ENCODE measurements at regions not wholly inside any gene's neighbourhood (a gene's known extent, or its start where the extent isn't known, plus 50 kb on each side); places are given as distances from the start of the nearest gene placed in this dataset.

GRCh38 chr9:19650312-19650711, 138.5 kb downstream of the SLC24A2 start:
- DNase-seq = no peak
- H3K36me3 ChIP-seq (ENCODE audit: low read depth, missing control alignments) = no peaks in the 10 kb centered on the region
- intact Hi-C loops (cut with DNase I; ENCODE audit: low total_unique reads) = no loop called here
- H3K27me3 ChIP-seq = no peaks in the 10 kb centered on the region
- H3K4me1 ChIP-seq = no peaks in the 10 kb centered on the region
- no peak overlapping the region for H3K4me3 ChIP-seq
- TF ChIP-seq CTCF (IDR thresholded peaks at IDR 0.05) = no peak
- no peak for TF ChIP-seq POLR2A (IDR thresholded peaks at IDR 0.05)
- 65 to 70% methylated on average over 2 of the region's 2 CpGs for WGBS, 2 donors
- H3K27ac ChIP-seq = no peak overlapping the region
- no peaks in the 10 kb centered on the region for H3K9me3 ChIP-seq

GRCh38 chr9:19649336-19650041, 139.3 kb downstream of the SLC24A2 start:
- Histone ChIP-seq H3K9me3 (no peaks in the 10 kb centered on the region), H3K4me3 (no peak overlapping the region), H3K36me3 (ENCODE audit: low read depth, missing control alignments) (no peaks in the 10 kb centered on the region), H3K27me3 (no peaks in the 10 kb centered on the region), H3K27ac (no peak overlapping the region), H3K4me1 (no peaks in the 10 kb centered on the region)
- 70 to 75% methylated on average over 4 of the region's 4 CpGs for WGBS, 2 donors
- intact Hi-C loops (cut with DNase I; ENCODE audit: low total_unique reads) = no loop called here
- TF ChIP-seq POLR2A (IDR thresholded peaks at IDR 0.05) (no peak), CTCF (IDR thresholded peaks at IDR 0.05) (no peak)
- no peak for DNase-seq

DNA sequence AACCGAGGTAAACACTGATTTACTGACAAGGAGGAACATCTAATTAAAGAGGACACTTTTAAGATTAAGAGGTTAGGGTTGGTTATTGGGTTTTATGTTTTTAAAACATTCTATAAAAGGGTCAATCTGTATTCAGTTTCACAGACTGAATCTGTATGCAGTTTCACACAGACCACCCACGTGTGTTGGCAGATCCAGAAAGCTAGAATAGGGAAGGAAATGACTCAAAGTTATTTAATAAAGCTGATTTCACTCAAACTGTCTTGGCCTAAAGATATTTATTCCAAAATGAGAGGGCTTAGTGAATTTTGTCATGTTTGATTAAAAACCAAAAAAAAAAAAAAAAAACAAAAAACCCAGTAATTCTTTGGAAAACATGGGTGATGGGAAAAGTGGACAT, 140.2 kb downstream of the SLC24A2 start:
- H3K27ac ChIP-seq = no peak overlapping the region
- no peaks in the 10 kb centered on the region for H3K9me3 ChIP-seq
- no peak overlapping the region for H3K4me3 ChIP-seq
- DNase-seq = no peak
- no peaks in the 10 kb centered on the region for H3K4me1 ChIP-seq
- TF ChIP-seq CTCF (IDR thresholded peaks at IDR 0.05) (no peak), POLR2A (IDR thresholded peaks at IDR 0.05) (no peak)
- 37 to 46% methylated on average over 2 of the region's 2 CpGs for WGBS, 2 donors
- intact Hi-C loops (cut with DNase I; ENCODE audit: low total_unique reads) = no loop called here
- no peaks in the 10 kb centered on the region for H3K36me3 ChIP-seq (ENCODE audit: low read depth, missing control alignments)
- no peaks in the 10 kb centered on the region for H3K27me3 ChIP-seq

DNA sequence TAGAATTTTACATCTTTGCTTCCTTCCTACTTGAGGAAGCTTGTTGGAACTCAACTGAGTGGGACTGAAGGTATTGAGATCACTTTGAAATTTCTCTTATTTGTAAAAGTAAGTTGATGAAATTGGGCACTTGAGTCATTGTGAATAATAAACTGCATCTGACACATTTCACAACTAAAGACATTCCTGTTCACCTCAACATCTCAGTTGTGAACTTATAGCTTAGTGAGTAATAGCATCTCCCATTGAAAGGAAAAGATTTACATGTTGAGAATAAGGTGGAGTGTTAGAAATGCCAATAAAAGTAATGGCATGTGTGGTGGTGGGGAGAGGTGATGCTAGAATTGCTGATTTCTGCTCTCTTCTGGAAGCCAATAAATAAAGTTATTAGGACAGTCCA, 145.0 kb downstream of the SLC24A2 start:
- no peaks in the 10 kb centered on the region for H3K36me3 ChIP-seq (ENCODE audit: low read depth, missing control alignments)
- intact Hi-C loops (cut with DNase I; ENCODE audit: low total_unique reads) = no loop called here

More for the DNA sequence above, 145.0 kb downstream of the SLC24A2 start:
- Histone ChIP-seq H3K9me3 (no peaks in the 10 kb centered on the region), H3K27ac (no peak overlapping the region), H3K4me1 (no peaks in the 10 kb centered on the region), H3K27me3 (no peaks in the 10 kb centered on the region), H3K4me3 (no peak overlapping the region)
- DNase-seq = no peak
- TF ChIP-seq POLR2A (IDR thresholded peaks at IDR 0.05) (no peak), CTCF (IDR thresholded peaks at IDR 0.05) (no peak)
